Activated CD4-positive, alpha-beta T cell treated with anti-CD3 and anti-CD28 coated beads for 24 hours (primary cell): ENCODE measurements at regions not wholly inside any gene's neighbourhood (a gene's known extent, or its start where the extent isn't known, plus 50 kb on each side); places are given as distances from the start of the nearest gene placed in this dataset.

Experiments
- DNase-seq, 2 donors: peaks; one replicate each; pipeline ENCODE4 v3.0.0-alpha.2; 2020; ENCODE audit warnings: low read depth in 2 of 2

- DNase-seq, result no peak
Observed at GRCh38 chr5:103657301-103657700, 94.7 kb upstream of the NUDT12 start.

DNA sequence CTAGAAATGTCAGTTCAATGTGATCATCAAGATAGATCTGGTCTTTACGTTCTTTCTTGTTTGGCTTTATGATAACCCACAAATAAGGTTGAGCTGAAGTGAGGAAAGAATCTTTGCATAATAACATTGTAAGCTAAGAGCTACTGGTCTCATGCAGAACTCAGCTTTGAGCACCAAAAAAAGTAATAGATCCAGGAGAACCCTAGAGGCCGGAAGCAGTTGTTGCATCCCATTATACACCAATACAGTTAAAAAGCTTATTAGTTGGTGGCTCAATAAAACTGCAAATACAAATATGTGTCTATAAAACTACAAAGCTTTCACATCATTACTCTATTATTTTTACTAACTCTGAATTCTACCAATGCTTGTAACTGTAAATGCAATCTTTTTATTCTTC is 85.5 kb upstream of the NUDT12 start:
- DNase-seq, result no peak

DNA sequence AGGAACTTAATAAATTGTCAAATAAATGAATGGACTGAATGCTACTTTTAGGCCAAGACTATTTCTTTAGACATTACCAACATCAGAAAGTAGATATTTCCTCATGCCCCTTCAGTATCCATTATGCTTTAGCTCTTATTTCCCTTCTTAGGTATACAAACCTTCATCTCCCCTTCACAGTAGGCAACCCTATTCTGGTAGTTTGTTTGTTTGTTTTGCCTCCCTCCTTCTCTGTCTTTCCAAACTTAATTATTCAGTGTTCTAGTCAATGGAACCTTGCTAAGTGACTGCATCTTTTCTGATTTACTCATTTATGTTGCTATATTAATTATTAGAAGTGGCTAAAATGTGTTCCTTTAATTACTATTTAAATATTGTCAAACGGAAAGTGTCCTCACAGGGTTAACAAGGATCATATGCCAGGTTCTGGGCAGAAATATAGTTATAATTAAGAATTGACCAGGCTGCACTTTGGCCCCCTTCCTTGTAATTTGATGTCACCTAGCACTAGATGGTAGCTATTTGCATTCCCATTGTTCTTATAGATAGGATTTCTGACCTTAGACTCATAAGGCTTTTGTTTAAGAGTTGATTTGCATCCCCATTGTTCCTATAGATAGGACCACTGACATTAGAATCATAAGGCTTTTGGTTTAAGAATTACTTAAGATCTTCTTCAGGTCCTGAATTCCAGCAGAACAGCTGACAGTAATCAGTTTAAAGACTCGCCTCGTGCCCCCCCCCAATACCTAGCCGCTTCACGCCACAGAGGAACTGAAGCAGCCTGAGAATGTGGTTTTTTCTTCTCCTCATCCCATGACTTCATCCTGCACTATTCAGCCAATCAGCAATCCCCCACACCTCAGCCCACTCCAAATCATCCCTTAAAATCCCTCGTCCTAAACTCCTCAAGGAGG is 84.4 kb upstream of the NUDT12 start:
- no peak for DNase-seq

GRCh38 chr5:103645816-103646215 is 83.2 kb upstream of the NUDT12 start:
- no peak for DNase-seq

DNA sequence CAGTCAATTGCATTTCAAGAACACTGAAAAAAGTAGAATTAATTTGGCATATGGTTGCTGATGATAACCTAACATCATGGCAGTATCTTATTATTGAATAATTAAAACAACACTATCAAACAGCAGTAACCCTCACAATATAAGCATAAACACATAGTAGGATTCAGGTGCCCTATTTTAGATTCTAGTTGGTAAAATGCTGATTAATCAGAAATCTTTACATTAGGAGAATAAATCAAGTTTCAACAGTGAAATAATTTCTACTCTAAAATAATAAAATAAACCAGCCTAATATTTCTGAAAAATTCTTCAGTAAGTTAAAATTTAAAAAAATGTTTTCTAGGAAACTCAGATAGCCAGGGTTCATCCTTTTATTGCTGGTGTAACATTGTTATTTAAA is 76.4 kb upstream of the NUDT12 start:
- DNase-seq, result no peak

- DNase-seq, result no peak
Observed at GRCh38 chr5:103624675-103625074, 62.1 kb upstream of the NUDT12 start.

DNA sequence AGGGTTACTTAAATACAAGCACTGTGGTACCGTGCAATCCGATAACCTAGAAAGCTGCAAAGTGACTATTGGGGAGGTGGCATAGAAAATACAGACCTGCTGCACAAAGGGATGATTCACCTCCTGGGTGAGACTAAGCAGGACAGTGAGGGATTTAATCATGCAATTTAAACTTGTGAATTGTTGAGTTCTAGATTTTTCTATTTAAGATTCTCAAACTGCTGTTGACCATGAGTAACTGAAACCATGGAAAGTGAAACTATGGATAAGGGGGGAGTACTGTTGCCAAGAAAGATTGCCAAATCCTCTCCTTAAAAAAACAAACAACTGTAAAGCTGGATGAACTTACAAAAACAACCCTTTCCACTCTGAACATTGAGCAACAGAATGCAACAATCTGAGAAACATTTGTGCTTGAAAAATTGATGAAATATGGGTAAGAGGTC is 61.5 kb upstream of the NUDT12 start:
- DNase-seq, result no peak

DNA sequence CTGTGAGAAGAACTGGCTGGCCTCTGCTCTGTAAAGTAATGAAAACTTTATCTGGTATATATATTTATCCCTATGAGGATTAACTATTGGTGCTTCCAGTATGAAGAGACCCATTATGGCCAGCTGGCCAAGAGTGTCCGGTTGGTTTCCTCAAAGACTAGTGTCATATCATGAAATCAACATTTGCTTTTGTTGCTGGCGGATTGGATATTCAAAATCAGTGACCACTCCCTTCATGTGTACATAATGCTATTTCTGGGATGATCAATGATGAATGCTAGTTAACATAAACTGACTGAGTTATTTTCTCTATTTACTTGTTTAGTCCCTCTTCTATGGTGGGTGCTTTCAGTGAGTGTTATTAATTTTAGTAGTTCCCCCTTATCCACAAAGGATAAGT is 60.8 kb upstream of the NUDT12 start:
- DNase-seq, result no peak

DNA sequence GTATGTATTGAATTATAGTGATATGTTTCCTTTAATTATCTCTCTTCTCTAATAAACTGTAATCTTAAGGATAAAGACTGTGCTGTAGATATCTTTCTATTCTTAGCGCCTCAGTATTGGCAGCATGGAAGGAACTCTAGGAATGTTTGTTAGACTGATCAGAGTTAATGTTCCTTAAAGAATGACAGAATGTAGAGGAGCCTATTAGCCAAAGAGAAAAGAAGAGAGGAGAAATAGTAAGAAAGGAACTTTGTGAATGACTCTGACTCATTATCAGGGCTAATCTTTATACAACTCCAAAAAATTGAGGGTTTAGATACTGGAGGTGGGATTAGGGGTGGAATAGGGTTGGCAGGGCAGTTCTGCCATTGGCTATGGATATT is 59.0 kb upstream of the NUDT12 start:
- no peak for DNase-seq

DNA sequence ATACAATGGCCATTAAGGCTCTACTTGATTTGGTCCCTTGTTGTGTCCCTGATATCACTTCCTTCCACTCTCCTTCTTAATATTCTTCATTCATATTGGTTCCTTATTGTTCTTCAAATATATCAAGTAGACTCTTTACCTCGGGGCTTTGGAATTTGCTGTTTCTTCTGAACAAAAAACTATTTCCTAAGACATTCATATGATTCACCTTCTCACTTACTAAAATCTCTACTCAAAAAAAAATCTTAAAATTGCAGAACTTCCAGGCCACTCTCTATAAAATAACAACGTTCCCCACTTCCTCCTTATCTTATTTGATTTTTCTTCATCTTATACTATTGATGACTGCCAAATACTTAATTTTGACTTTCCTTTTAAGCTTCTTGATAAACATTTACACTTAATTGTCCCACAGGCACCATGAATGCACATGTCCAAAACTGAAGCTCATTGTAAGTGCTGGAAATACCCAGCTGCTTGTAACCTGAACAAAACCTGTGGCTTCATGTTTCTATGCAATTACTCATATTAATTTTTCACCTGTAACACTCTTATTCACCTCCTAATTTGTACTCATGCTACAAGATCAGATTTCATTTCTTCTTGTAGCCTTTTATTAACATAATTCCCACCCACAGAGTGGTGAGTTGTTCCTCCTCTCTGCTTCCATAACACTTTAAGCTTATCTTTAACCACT is 58.4 kb upstream of the NUDT12 start:
- DNase-seq, result no peak

GRCh38 chr5:103617913-103618312 is 55.3 kb upstream of the NUDT12 start:
- no peak for DNase-seq

DNA sequence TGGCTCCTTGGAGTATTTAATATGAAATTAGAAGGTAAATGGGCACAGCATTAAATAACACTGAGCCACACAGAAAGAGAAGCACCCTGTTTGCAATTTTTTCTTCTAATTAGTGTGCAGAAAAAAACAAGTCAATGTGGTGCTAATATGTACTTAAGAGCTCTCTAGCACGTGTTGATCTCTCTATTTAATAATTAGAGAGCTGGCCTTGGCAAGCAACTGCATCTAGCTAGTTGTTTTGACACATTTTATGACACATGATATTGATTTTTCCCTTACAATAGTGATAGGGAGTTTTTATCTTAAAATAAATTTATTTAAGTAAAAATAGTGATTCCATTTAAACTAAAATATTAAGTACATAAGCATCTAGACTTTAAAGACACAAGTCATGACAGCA is 54.5 kb upstream of the NUDT12 start:
- DNase-seq, result no peak

DNA sequence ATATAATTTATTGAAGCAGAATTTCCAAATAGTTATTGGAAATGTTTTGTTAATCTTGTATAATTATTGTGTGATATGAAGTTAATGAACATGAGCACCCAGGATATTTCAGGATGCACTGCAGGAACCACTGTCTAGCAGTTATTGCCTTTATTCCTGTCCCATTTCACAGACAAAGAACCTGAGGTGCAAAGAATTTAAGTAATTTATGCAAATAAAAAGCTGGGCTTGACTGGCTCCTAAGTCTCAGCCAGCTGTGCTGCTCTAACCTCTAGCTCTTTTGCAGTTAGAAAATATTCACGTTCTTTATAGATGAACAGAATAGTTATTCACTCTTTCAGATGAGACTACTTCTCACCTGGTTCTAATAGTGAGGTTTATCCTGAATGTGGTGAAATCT is 50.0 kb upstream of the NUDT12 start:
- no peak for DNase-seq
